Thyroid gland (tissue), 4 donors: ENCODE measurements at regions not wholly inside any gene's neighbourhood (a gene's known extent, or its start where the extent isn't known, plus 50 kb on each side); places are given as distances from the start of the nearest gene placed in this dataset.

ENCODE experiments used
- CTCF ChIP-seq, 6 experiments: fragments of 200-600 bp in 3 of 6; fragments of 450-650 bp in 3 of 6; sonication (generic) in 3 of 6; IDR thresholded peaks; one replicate each; pipeline ENCODE4 v1.5.1; 2016 to 2019; ENCODE audit warnings: antibody characterized with exemption in 6 of 6, mild to moderate bottlenecking in 2 of 6, inconsistent platforms in 1 of 6, moderate library complexity in 1 of 6
- POLR2A ChIP-seq, 2 donors: fragments of 450-650 bp; IDR thresholded peaks; one replicate each; pipeline ENCODE4 v1.6.1; 2017; ENCODE audit warnings: antibody characterized with exemption in 2 of 2, mild to moderate bottlenecking in 2 of 2, moderate library complexity in 1 of 2

DNA sequence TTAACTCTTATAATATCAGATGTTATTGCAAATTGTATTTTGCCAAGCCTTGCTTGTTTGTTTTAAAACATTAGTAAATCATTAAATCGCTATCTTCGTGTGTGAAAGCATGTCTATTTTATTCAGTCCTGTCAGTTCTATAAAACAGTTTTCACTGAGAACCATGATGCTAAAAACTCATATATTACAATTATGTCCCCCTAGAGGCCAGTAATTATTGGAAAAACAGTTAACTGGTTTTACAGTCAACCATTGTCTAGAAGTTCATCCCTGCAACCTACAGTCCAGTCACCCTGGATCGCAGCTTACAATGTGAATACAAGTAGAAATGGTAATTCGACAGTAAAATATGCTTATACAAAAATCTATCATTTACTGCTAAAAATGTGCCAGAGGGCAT, 311.5 kb upstream of the ROBO2 start:
- no peak for TF ChIP-seq CTCF (IDR thresholded peaks at IDR 0.05)
- no peak for TF ChIP-seq POLR2A (IDR thresholded peaks at IDR 0.05)
